Kidney (tissue), 13 donors: ENCODE measurements at regions not wholly inside any gene's neighbourhood (a gene's known extent, or its start where the extent isn't known, plus 50 kb on each side); places are given as distances from the start of the nearest gene placed in this dataset.
A peak's percentile ranks its signal among the peaks of the same experiment; 100 is the strongest.

Experiments
- DNase-seq, 5 donors: peaks; one replicate each; pipeline ENCODE4 v3.0.0-alpha.2; 2013 to 2020
- FAIRE-seq: peaks from 2 replicates; lab custom pipeline; 2012; peaks lifted over from hg19 to GRCh38; lab: Jason Lieb, UNC
- H3K27ac ChIP-seq, 2 donors: one replicate each; pipeline ENCODE4 v1.7.0; 2013; ENCODE audit warnings: low read depth in 2 of 2, low read length in 2 of 2, inconsistent platforms in 1 of 2
- H3K27me3 ChIP-seq: one replicate; pipeline ENCODE4 v1.7.1; 2013; ENCODE audit warnings: low read length, inconsistent platforms; ENCODE audit not compliant: control insufficient read depth, insufficient read depth
- H3K36me3 ChIP-seq, 3 donors: one replicate each; pipeline versions ENCODE4 v1.7.0 to v1.7.1; 2013; ENCODE audit warnings: low read length in 3 of 3, control low read depth in 1 of 3, inconsistent platforms in 1 of 3; ENCODE audit not compliant: insufficient read depth in 3 of 3, control insufficient read depth in 2 of 3
- H3K4me1 ChIP-seq, 3 donors: one replicate each; pipeline versions ENCODE4 v1.7.0 to v1.7.1; 2013; ENCODE audit warnings: low read length in 3 of 3, inconsistent platforms in 1 of 3, low read depth in 1 of 3; ENCODE audit not compliant: control insufficient read depth in 2 of 3, insufficient read depth in 2 of 3
- H3K4me3 ChIP-seq, 3 donors: one replicate each; pipeline versions ENCODE4 v1.7.0 to v1.8.1; 2013; ENCODE audit warnings: low read length in 3 of 3, control low read depth in 1 of 3, inconsistent platforms in 1 of 3
- H3K9ac ChIP-seq, 3 donors: one replicate each; pipeline versions ENCODE4 v1.7.0 to v1.7.1; 2013; ENCODE audit warnings: low read length in 3 of 3, control low read depth in 1 of 3, inconsistent platforms in 1 of 3
- H3K9me3 ChIP-seq, 3 donors: one replicate each; pipeline versions ENCODE4 v1.7.0 to v1.7.1; 2013; ENCODE audit warnings: low read length in 3 of 3, control low read depth in 1 of 3, inconsistent platforms in 1 of 3; ENCODE audit not compliant: control insufficient read depth in 2 of 3, insufficient read depth in 1 of 3
- intact Hi-C: fragments of 100-400 bp; cut with DNase I; formaldehyde crosslinking; loops from one replicate; pipeline ENCODE4 v1.11.1; 2022
- TF ChIP-seq, protein P1 (sequence below): IDR thresholded peaks from 3 replicates; pipeline ENCODE4 v1.5.1; 2012; ENCODE audit warnings: mild to moderate bottlenecking, moderate library complexity, borderline replicate concordance; ENCODE audit not compliant: insufficient read depth; ENCODE audit errors: extremely low read depth
- donor health status: control.
- donor health status: control.
- donor health status: control.
- donor health status: control.
- donor health status: control.
- donor health status: DM: yes; HTN: yes; CAD: no.
- donor health status: Normal renal cell carcinoma (clear cell type).

DNA sequence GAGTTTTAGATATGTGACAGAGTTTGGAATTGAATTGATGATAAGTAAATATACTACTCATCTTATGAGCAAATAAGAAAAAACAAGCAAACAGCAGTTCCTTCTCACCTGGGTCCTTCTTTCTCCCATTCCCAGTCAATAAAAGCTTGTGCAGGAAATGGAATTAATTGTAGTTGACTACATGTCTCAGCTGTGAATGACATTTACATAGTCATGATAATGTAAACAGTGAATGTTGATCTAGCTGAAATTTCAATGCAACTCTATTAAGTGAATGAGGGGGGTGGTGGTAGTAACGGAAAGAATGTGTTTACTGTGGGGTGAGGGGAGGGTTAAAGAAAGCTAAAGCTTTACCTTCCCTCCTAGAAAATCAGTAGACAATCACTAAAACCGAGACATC, 76.2 kb downstream of the NFKBIZ start:
- intact Hi-C loops = no loop called here

DNA sequence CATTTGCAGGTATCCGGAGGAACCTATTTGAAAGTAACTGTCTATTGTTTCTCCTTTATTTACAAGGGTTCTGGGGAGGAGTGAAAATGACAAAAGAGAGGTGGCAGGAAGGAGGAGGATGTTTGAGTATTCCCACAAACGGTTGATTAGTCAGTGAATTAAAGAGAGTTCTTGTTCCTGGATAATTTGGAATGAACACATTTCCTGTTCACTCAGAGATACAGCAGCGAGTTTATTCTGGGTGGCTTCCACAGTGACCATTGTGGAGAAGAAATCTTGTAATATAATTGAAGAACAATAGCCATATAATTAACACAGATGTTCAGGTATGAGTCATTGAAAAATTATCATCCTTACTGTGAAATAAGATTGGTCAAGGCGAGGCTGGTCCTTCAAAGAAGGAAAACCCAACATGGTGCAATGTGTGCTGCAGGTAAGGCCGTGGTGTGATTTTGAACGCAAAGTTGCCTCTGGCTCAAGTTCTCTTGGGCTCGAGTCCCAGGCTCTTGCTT, 77.3 kb downstream of the NFKBIZ start:
- no peak for FAIRE-seq

More for the DNA sequence above, 76.2 kb downstream of the NFKBIZ start:
- Histone ChIP-seq H3K4me1 (no peaks in the 10 kb centered on the region), H3K4me3 (no peak overlapping the region), H3K27me3 (no peaks in the 10 kb centered on the region), H3K36me3 (no peaks in the 10 kb centered on the region), H3K9me3 (no peaks in the 10 kb centered on the region), H3K27ac (no peak overlapping the region), H3K9ac (no peak overlapping the region)
- no peak for FAIRE-seq
- peak in 1 of 5 donors; percentile 15 for DNase-seq
- TF ChIP-seq, protein P1, sequence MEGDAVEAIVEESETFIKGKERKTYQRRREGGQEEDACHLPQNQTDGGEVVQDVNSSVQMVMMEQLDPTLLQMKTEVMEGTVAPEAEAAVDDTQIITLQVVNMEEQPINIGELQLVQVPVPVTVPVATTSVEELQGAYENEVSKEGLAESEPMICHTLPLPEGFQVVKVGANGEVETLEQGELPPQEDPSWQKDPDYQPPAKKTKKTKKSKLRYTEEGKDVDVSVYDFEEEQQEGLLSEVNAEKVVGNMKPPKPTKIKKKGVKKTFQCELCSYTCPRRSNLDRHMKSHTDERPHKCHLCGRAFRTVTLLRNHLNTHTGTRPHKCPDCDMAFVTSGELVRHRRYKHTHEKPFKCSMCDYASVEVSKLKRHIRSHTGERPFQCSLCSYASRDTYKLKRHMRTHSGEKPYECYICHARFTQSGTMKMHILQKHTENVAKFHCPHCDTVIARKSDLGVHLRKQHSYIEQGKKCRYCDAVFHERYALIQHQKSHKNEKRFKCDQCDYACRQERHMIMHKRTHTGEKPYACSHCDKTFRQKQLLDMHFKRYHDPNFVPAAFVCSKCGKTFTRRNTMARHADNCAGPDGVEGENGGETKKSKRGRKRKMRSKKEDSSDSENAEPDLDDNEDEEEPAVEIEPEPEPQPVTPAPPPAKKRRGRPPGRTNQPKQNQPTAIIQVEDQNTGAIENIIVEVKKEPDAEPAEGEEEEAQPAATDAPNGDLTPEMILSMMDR = no peak

DNA sequence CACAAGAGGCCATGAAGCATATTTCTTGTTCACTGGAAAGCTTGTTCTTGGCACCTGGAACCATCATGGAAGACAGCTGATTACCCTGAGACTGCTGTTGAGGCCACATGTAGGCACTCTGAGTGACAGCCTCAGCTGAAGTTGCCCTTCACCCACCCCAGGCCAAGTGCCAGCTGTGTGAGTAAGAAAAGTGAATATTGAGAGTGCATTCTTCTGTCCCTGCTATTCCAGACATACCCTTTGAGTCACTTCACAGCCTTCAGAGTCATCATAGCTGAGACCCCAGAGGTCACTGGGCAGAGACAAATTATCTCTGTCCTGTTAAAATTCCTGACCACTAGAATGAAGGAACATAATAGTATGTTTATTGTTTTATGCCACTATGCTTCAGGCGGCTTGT, 79.6 kb downstream of the NFKBIZ start:
- no peaks in the 10 kb centered on the region for H3K9me3 ChIP-seq
- FAIRE-seq = no peak
- H3K4me3 ChIP-seq = no peak overlapping the region
- intact Hi-C loops = no loop called here
- no peaks in the 10 kb centered on the region for H3K27me3 ChIP-seq
- DNase-seq = no peak
- H3K4me1 ChIP-seq = no peaks in the 10 kb centered on the region
- no peaks in the 10 kb centered on the region for H3K36me3 ChIP-seq
- TF ChIP-seq, protein P1 = no peak
- no peak overlapping the region for H3K9ac ChIP-seq
- no peak overlapping the region for H3K27ac ChIP-seq

More for the DNA sequence above, 77.3 kb downstream of the NFKBIZ start:
- Histone ChIP-seq H3K27me3 (no peaks in the 10 kb centered on the region), H3K36me3 (no peaks in the 10 kb centered on the region), H3K4me1 (no peaks in the 10 kb centered on the region), H3K4me3 (no peak overlapping the region), H3K9me3 (no peaks in the 10 kb centered on the region), H3K9ac (no peak overlapping the region), H3K27ac (no peak overlapping the region)
- no peak for DNase-seq
- TF ChIP-seq, protein P1 = no peak
- intact Hi-C loops = no loop called here

DNA sequence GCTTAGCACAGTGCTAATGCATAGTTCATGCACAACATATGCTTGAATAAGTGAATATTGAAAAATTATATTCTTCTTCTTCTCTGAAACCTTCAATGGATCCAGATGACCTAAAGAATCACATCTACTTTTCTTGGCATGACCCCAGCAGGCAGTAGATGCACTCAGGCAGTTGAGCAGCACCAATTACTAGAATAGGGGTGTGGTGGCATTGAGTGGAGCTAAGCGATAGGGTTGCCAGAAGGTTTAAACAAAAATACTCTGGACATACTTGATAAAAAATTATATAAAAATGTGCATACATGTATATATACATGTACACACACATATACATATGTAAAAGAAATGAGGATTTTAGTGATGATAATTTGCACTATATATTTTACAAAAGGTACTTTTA, 81.8 kb downstream of the NFKBIZ start:
- no peak for DNase-seq
- Histone ChIP-seq H3K27ac (no peak overlapping the region), H3K4me3 (no peak overlapping the region), H3K4me1 (no peaks in the 10 kb centered on the region), H3K27me3 (no peaks in the 10 kb centered on the region), H3K9ac (no peak overlapping the region), H3K9me3 (no peaks in the 10 kb centered on the region), H3K36me3 (no peaks in the 10 kb centered on the region)
- intact Hi-C loops = no loop called here
- FAIRE-seq = no peak
- TF ChIP-seq, protein P1 = no peak
